GM19099 (cell line): ENCODE measurements at regions not wholly inside any gene's neighbourhood (a gene's known extent, or its start where the extent isn't known, plus 50 kb on each side); places are given as distances from the start of the nearest gene placed in this dataset.

Experiments
- POLR2A ChIP-seq: IDR thresholded peaks from 3 replicates; pipeline ENCODE4 v1.6.1; 2011; ENCODE audit warnings: low read depth; ENCODE audit not compliant: insufficient read length; ENCODE audit errors: extremely low read depth

DNA sequence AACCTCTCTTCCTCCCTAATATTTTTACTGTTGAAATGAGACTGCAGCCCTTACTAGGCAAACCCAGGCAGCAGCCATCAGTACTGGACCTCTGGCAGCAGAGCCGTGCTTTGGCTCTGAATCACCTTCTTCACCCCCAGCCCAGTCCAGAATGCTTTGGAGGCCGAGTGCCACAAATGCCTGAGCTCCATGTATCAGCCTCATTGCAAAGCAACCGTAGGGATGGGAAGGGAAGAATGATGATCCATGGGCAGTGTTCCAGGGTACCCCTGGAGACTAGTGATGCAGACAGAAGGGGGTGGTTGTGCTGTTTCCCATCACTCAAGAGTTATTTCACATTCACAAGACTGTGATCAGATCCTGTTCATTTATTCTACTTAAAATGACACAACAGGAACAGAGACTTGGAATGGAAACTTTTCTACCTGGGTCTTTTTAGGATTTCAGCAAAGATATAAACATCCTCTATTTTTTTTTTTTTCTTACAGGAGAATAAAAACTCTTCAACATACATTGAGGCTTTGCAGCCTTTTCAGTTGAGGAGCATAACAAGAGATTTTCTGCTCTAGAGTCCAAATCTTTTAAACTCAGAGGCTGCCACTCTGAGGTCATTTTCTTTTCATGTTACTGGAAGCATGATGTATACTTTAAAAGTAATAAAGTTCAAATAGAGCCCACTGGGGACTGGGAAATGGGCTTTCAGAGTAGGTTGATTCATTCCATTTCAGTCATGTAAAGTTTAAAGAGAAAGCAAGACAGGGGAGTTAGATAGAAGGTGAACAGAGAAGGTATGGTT is 138.3 kb downstream of the KCNJ2 start:
- no peak for TF ChIP-seq POLR2A

DNA sequence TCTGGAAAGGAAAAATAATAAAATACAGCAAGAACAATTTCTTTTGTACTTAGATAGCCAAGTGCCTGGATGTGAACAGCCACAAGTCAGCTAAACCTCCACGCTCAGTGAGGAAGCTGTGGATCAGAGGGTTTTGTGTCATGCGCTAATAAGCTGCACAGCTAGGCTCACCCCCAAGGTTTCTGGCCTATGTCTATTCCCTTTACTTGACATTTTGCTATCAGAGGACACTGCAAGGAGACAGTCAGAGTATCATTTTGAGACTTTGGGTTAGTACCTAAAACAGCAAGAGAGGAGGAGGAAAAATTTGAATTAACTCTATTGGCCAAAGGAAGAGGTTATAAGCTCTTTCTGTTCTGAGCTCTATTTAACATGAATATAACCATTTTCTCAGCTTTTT is 139.3 kb downstream of the KCNJ2 start:
- TF ChIP-seq POLR2A, result no peak

DNA sequence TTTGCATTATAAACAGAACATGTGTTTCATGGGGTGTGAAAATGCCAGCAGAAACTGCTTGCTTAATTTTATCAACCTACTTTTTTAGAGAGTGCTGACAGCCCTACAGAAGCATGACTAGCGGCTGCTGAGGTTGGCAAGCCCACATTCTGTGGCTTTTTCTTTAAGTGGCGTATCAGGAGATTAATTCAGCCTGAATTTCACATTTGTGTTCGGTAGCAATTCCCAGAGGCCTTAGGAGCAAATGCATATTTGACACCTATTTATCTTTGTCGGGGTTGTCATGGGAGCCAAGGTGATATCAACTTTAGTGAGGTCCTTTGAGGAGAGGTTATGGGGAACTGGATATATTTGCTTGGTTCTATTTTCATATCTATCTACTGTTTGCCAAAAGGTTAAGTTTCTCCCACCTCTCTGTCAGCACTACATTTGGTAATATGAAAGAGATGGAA is 140.9 kb downstream of the KCNJ2 start:
- TF ChIP-seq POLR2A, result no peak

DNA sequence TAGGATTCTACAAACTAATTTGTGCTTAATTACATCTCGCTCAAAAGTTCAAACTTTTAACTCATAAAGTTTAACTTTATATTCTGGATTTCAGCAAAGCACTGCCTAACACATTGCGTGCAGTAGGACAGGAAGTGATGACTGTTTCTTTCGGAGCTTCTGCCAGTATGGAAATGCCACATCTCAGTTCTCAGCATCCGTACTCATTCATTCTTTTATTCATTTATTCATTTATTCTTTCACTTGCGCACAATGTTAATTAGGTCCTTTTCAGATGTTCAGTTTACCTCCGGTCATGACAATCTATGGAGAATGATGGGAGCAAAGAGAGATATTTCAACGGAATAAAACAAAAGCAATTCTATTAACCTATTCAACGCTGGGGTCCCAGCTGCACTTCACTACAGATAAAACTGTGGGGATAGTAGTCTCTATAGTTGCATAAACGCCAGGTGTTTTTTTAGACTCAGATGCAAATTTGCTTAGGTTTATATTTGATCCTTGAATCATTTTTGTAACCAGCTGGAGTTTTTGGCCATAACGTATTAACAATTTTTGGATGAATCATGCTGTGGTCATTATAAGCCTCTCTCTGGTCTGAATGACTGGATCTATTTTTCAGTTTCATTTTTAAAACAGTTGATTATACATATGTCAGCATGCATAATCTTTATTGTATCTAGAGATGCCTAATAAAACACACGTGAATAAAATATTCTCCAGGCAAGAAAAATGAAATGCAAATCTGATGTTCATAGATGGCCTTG is 143.9 kb downstream of the KCNJ2 start:
- no peak for TF ChIP-seq POLR2A

DNA sequence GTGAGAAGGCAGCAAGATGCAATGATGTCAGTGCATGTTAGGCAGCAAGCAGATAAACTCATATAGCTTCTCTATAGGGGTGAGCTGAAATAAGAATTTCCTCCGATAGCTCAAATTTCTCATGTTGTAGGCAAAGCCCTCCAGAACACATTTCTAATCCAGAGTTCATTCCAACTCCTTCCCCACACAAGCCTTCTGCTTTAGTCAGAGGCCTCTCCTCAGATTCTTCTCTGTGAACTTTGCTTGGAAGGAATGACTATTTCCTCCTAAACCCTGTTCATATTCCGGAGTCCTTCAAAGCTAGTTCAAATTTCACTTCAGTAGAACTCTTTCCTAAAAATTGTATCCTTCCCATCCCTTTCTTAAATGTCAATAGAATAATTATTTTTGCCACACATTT is 144.8 kb downstream of the KCNJ2 start:
- no peak for TF ChIP-seq POLR2A

DNA sequence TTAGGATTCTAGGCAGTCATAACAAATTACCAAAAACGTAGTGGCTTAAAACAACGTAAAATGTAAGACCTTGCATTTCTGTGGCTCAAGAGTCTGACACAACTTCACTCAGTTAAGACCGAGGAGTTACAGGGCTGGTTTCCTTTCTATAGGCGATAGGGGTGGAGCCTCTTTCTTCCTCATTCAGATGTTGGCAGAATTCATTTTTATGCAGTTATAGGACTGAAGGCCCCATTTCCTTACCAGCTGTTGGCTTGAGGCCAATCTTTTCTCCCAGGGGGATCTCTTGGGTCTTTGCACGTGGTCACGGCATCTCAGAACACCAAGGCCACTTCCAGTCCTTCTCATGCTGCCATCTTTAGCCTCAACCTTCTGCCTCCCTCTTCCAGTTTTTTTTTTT is 145.2 kb downstream of the KCNJ2 start:
- TF ChIP-seq POLR2A, result no peak

DNA sequence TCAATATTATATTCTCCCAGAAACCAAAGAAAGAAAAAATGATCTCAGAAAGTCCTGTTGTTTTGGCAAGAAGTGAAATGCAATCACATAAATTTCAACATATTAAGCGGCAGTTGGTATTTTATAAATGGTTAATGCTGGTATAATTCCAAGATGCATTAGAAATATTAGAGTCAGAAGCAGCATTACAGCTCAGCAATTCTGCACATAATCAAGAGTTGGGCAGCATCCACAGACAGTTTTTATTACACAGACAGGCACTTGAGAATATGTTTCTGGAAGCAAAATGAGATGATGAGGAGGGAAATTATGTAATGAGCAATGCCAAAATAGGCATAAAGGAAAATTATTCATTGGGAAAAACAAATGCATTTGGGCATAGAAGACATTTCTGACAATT is 148.1 kb downstream of the KCNJ2 start:
- TF ChIP-seq POLR2A, result no peak

DNA sequence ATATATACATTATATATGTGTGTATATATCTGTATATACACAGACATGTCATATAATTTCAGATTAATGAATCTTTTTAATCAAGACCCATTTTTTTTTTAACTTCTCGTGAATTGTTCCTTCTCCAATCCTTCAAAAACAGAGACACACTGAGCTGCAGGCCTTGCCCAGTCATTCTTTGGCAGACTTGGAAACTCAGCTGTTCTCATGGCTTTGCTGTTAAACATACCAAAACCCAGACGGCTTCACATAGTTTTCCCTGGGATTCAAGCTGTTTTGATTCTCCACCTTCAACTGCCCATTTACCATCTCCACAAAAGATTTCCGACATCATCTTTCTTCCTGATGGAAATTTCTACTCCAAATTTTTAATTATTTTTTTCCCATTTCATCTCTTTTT is 148.7 kb downstream of the KCNJ2 start:
- TF ChIP-seq POLR2A, result no peak

DNA sequence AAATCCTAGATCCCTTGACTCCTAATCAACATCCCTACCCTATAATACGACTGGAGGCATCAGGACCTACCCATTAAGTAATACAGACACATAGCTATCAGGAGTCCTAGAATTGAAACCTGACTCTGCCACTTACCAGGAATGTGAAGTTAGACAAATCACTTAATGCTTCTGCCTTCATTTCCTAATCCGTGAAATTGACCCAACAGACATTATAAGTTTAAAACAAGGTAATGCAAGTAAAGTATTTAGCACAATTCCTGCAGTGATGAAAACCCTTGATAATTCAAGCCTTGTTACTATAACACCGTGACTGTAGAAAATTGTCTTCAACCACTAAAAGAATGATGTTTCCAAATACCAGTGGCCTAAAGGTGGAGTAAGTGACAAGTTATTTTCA is 150.2 kb downstream of the KCNJ2 start:
- no peak for TF ChIP-seq POLR2A

DNA sequence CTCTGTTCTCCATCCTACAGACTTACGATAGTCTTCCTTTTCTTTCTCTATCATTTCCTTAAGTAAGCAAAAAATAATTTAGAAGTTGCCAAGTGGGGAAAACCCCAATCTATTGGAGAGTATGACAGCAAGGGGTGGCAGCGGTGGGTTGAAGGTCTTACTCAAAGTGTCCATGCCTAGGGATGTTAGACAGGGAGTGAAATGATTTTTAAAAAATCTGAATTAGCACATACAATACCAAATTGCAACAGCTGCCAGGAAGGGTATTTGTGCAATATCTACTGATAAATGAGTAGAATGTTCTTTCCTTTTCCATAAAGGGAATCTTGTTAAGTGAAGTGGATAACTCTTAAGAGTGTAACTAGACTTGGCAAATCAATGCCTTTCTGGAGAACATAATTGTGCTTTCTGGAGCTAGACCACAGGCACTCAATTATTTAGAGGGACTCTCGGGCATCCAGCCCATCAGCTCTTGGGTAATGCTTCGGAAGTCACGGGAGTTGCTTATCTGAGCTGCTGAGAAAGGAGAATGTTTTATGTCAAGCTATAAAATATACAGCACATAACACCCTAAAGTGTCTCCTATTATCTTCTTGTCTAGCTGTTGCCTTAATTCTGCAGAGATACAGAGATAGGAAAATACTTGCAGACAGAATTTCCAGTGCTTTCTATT is 151.5 kb downstream of the KCNJ2 start:
- TF ChIP-seq POLR2A, result no peak

DNA sequence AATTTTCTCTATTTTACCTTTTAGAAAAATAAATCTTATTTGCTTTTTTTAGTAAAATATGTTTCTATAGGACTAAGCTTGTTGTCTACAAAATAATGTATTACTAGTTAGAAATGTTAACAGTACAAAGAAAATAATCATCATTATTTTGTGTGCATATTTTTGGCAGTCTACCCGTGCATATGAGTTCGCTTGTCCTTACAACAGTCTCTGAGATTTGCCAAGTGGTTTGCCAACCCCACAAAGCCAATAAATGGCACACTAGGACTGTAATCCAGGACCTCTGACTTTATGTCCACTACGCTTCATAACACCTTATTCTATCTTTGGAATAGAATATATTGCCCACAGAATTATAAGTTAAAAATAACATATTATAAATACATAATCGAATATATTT is 152.0 kb downstream of the KCNJ2 start:
- no peak for TF ChIP-seq POLR2A

DNA sequence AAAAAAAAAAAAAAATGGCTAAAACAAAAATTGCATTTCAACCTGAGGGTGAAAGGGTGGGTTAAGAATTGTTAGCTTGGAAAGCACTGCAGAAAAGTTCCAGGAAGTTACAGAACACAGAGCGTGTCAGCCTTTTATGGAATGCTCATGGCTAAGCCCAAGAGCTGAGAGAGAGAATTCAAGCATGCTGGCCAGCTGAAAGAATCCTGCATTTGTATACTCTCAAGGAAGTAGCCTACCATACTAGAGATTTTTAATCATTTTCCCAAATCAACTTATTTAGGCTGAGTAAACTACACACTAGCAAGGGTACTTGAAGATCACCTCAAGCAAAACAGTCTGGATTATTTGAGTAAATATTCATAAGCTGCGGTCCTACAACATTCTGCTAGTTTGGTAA is 153.9 kb downstream of the KCNJ2 start:
- TF ChIP-seq POLR2A, result no peak

DNA sequence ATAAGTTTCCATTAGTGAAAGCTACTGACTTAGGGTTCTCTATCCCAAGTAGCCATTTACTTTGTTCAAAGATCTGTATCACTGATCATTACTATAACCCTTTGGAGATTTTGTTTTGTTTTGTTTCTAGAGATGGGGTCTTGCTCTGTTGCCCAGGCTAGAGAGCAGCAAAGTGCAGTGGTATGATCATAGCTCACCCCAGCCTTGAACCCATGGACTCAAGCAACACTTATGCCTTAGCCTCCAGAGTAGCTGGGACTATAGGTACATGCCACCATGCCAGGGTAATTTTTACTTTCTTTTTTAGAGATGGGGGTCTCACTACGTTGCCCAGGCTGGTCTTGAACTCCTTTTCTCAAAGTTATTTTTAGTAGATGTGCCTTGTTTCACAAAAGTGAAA is 154.7 kb downstream of the KCNJ2 start:
- no peak for TF ChIP-seq POLR2A

DNA sequence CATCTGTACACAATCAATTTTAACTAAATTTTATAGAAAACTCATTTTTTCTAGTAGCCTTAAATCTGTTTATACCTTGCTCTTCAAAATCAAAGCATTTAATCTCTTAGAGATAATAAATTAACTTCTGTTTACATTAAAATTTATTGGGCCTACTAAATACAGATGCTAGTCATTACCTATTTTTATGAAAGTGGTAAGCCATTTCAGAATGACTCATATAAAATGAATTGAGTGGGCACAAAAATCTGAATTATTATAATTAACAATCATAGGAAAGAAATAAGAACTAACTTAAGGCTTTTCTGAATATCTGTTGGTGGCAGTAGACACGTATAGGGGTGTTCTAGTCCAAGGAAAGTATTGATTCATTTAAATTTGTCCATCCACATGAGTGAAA is 157.9 kb downstream of the KCNJ2 start:
- no peak for TF ChIP-seq POLR2A

DNA sequence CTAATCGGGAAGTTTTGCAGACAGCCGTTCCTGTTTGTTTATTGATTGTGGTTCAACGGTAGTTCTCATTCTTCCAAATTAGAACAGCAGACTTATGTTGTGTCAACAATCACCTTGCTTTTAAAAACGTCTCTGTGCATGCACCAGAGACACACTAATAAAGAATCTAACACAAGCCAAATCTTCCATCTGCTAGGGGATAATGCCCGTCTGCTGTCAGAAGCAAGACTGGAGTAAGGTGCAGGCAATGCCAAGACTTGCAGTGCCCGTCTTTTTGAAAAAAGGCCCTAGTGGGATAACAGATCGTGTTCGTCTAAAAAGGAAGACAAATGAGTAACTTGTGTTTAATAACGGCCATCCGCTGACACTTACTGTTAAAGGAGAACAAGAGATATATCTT is 158.4 kb downstream of the KCNJ2 start:
- TF ChIP-seq POLR2A, result no peak

DNA sequence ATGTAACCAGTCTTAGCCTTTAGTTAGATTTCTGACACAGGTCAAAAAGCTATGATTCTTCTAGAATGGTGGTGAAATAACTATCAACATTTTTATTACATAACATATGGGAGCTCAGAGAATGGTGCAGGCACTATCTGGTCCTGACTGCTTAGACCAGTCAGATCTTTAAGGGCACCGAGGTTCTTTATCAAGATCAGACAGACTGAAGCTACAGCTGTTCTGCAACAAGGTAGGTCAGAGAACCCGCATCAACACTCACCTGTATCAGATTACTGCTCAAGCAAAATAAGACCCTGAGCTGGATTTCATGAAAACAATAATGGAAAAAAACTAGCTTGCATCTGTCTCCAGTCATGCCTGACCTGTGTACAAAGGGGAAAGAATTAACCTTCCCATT is 160.4 kb downstream of the KCNJ2 start:
- no peak for TF ChIP-seq POLR2A
